ENCODE measurements at regions not wholly inside any gene's neighbourhood (a gene's known extent, or its start where the extent isn't known, plus 50 kb on each side); places are given as distances from the start of the nearest gene placed in this dataset.

DNA sequence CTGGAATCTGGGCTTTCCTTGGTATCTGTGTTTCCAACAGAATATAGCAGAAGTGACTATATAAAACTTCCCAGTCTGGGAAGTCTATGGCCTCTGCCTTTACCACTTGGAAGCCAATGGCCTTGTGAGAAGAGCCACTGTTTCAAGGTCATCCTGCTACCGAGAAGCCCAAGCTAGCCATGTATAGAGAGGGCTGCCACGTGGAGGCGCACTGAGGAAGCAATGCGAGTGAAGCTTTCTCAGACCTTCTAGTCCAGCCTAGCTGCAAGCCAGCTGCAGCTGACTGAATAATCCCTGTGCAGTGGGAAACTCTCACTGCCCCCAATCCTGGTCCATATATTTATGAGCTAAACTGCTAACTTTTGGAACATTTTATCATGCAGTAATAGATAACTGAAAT is 661.8 kb upstream of the RIOK2 start:
- ChIA-PET CTCF (ENCODE audit: partially characterized antibody) (interaction anchor here (0.5 to 1.1 kb wide), 5 partner anchors 15 to 927 kb away, joined by 3 to 4 read pairs (median 3); no protein-coding TSS in a partner anchor), POLR2A (ENCODE audit: partially characterized antibody) (no interaction called here)
- Histone ChIP-seq H2AFZ (ENCODE audit: low read length) (no peak overlapping the region), H4K20me1 (replicated peaks in 1 of 2; ENCODE audit: control insufficient read depth in 1 of 2, insufficient read depth in 2 of 2, low read length in 2 of 2) (no peaks in the 10 kb centered on the region), H3K56ac (replicated peaks; ENCODE audit: insufficient read length, low read depth, low read length) (no peak overlapping the region), H3K18ac (ENCODE audit: extremely low read depth, low read length) (no peak overlapping the region), H3K9ac (replicated peaks in 1 of 4; ENCODE audit: extremely low read depth in 1 of 4, low read depth in 3 of 4, low read length in 3 of 4) (no peak overlapping the region), H3K79me2 (ENCODE audit: control insufficient read depth in 1 of 2, insufficient read depth in 2 of 2, low read length in 2 of 2) (no peaks in the 10 kb centered on the region), H3K79me1 (ENCODE audit: low read depth, low read length) (no peaks in the 10 kb centered on the region), H2BK120ac (replicated peaks; ENCODE audit: low read depth, low read length) (no peak overlapping the region), H3K4me2 (ENCODE audit: insufficient read depth in 1 of 2, low read depth in 2 of 2, low read length in 2 of 2) (no peak overlapping the region), H3K23ac (ENCODE audit: insufficient read length) (no peak overlapping the region), H4K8ac (ENCODE audit: extremely low read depth, insufficient read depth, low read length) (no peak overlapping the region), H2BK20ac (ENCODE audit: low read length) (no peak overlapping the region), H3K23me2 (ENCODE audit: low read depth, low read length) (no peaks in the 10 kb centered on the region), H4K91ac (replicated peaks; ENCODE audit: insufficient read length, low read length) (no peak overlapping the region), H4K5ac (ENCODE audit: insufficient read length, low read depth, low read length) (no peak overlapping the region), H3K9me3 (ENCODE audit: insufficient read depth in 2 of 2, low read depth in 1 of 2, low read length in 1 of 2) (no peaks in the 10 kb centered on the region), H3K4me1 (replicated peaks in 1 of 4; ENCODE audit: control insufficient read depth in 3 of 4, insufficient read depth in 4 of 4, low read length in 3 of 4) (no peaks in the 10 kb centered on the region), H3K27me3 (replicated peaks in 1 of 4; ENCODE audit: control insufficient read depth in 3 of 4, extremely low read depth in 1 of 4, insufficient read depth in 3 of 4, low read length in 3 of 4) (no peaks in the 10 kb centered on the region), H3K27ac (ENCODE audit: low read depth, low read length) (no peak overlapping the region), H3K4ac (replicated peaks; ENCODE audit: insufficient read length, low read depth, low read length) (no peak overlapping the region), H2BK12ac (ENCODE audit: low read depth, low read length) (no peak overlapping the region), H2AK5ac (ENCODE audit: low read depth, low read length) (no peak overlapping the region), H3K14ac (ENCODE audit: insufficient read length) (no peak overlapping the region), H3K36me3 (ENCODE audit: control insufficient read depth in 2 of 4, insufficient read depth in 4 of 4, low read length in 3 of 4) (no peaks in the 10 kb centered on the region), H2BK15ac (ENCODE audit: low read length) (no peak overlapping the region), H2BK5ac (ENCODE audit: low read depth, low read length) (no peak overlapping the region), H3K4me3 (ENCODE audit: extremely low read depth in 1 of 4, insufficient read depth in 2 of 4, low read depth in 3 of 4, low read length in 4 of 4) (no peak overlapping the region)
- TF ChIP-seq MAX (IDR thresholded peaks at IDR 0.05), result 0 out of 2 replicates have a peak, but pooled peaks have one; percentile 26
- no peak for TF ChIP-seq CTBP2 (IDR thresholded peaks at IDR 0.05; ENCODE audit: borderline replicate concordance, insufficient read depth, insufficient read length, low read length)
- TF ChIP-seq, protein P1, sequence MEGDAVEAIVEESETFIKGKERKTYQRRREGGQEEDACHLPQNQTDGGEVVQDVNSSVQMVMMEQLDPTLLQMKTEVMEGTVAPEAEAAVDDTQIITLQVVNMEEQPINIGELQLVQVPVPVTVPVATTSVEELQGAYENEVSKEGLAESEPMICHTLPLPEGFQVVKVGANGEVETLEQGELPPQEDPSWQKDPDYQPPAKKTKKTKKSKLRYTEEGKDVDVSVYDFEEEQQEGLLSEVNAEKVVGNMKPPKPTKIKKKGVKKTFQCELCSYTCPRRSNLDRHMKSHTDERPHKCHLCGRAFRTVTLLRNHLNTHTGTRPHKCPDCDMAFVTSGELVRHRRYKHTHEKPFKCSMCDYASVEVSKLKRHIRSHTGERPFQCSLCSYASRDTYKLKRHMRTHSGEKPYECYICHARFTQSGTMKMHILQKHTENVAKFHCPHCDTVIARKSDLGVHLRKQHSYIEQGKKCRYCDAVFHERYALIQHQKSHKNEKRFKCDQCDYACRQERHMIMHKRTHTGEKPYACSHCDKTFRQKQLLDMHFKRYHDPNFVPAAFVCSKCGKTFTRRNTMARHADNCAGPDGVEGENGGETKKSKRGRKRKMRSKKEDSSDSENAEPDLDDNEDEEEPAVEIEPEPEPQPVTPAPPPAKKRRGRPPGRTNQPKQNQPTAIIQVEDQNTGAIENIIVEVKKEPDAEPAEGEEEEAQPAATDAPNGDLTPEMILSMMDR (IDR thresholded peaks at IDR 0.05; ENCODE audit: control extremely low read depth in 1 of 3, insufficient read depth in 1 of 3, low read depth in 1 of 3, low read length in 3 of 3), result peak; percentile 21 to 57 (median 53); a peak in 3 of 4 replicates
- peak; percentile 65 to 75; a peak in 3 of 4 replicates for TF ChIP-seq RAD21 (IDR thresholded peaks at IDR 0.05 in 1 of 2, conservative IDR thresholded peaks at IDR 0.05 in 1 of 2; ENCODE audit: low read depth in 2 of 2, low read length in 2 of 2)
- no peak for TF ChIP-seq CBX8 (IDR thresholded peaks at IDR 0.05; ENCODE audit: borderline replicate concordance, low read depth, low read length)
- no peak for TF ChIP-seq SP2 (IDR thresholded peaks at IDR 0.05; ENCODE audit: low read length)
- WGBS, 2 experiments (ENCODE audit: extremely low coverage in 1 of 2, insufficient coverage in 1 of 2, insufficient read length in 1 of 2, insufficient replicate concordance in 2 of 2, low coverage in 1 of 2, low lambda C conversion rate in 2 of 2, missing lambda C conversion rate in 1 of 2), result 88% methylated on average over 4 of the region's 4 CpGs; no CpG with 5 or more reads in 1 of the 2 experiments
- DNase-seq (ENCODE audit: low read depth in 1 of 2, low spot score in 2 of 2), result peak in 1 of 2 experiments; percentile 9
- FAIRE-seq, result no peak

All from H1 (cell line).